ENCODE measurements at regions not wholly inside any gene's neighbourhood (a gene's known extent, or its start where the extent isn't known, plus 50 kb on each side); places are given as distances from the start of the nearest gene placed in this dataset.
A peak's percentile ranks its signal among the peaks of the same experiment; 100 is the strongest.

DNA sequence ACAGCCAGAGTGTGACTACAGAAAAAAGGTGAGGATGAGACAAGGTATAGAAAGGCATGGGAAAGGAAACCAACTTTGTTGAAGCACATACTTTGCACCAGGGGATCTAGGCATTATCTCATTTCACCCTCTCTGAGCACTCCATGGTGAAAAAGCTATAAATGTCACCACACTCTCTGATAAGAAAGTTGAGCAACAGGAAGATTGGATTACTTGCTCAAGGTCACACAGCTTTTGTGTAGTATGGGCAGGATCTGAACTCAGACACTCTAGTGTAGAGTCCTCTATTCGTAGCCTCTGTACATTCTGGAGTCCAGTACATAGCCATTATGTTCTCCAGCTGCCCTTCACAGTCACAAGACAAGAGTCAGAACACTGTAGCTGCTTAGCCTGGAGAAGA is 163.4 kb upstream of the SEMA6D start:
- no peak for DNase-seq

DNA sequence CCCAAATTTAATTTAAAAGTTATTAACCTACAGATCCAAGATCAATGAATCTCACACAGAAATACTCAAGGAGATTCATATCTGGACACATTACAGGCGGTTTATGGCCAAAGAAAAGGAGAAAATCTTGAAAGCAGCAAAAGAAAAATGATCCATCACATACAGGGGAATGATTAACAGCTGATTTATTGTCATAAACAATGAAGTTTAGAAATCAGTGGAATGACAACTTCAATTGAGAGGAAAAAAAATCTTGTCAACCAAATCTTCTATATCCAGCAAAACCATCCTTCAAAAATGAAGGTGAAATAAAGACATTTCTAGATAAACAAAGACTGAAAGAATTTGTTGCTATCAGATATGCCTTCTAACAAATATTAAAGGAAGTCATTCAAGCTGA is 156.2 kb upstream of the SEMA6D start:
- DNase-seq = no peak

DNA sequence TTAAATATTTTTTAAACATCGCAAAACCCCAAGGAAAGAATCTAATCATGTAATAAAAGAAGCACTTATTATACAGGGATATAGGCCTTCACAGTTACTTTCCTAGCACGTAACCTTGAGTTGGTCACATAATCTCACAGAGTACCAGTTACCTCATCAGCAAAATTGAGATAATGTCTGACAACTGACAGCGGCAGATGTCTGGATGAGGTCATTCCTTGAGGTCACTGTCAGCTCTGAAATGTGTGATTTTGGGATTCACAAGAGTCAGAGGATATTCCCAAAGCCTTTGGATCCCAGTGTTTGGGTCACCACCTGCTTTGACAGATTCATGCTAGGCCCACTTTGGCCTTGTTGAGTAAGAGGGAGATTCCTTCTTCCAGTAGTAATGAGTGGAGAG is 151.4 kb upstream of the SEMA6D start:
- DNase-seq = no peak

DNA sequence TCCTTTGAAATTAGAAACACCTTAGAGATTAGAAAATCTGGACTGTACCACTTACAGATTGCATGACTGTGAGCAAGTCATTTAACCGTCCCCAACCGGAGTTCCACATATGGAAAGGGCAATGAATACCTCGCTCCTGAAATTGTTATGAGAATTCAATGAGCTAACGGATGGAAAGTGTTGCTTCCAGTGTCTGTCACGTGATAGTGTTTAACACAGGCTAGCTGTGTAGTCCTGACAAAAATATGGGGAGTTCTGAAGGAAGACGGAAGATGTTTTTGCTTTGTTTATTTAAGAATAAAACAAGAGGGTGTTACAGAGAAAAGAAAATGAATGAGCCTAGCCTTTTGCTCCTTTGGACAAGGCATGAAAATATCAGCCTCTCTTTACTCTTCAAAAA is 150.7 kb upstream of the SEMA6D start:
- DNase-seq = no peak

DNA sequence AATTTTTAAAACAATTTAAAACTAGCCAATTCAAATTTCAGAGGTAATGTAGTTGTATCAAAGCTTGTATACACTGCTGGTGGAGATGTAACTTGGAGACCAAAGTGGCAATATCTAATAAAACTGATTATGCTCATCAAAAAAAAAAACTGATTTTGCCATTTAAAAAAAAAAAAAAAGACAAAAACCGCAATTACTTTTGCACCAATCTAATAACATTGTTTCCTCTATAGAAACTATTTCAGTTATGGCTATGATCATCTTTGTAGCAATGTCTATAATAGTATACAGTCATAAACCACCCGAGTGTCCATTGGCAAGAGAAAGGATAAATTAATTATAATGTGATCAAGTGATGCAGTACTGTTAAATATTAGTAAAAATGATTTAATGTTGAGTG is 149.3 kb upstream of the SEMA6D start:
- DNase-seq = no peak

DNA sequence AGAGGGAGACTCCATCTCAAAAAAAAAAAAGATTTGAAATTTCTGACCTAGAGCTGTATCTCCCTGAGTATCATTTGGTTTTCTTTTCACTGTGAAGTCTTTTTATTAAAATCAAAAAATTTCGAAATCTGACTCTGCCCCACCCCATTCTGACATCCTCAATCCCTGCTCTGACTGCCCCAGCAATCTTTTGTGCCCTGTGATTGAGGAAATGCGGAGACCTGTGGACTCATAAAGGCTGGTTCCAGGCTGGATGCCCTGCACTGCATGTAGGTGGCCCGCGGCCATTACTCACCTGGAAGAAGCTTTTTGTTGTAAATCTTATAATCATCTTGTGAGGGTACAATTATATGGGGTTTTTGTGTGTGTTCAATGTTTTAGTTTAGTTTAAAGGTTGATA is 147.3 kb upstream of the SEMA6D start:
- no peak for DNase-seq

DNA sequence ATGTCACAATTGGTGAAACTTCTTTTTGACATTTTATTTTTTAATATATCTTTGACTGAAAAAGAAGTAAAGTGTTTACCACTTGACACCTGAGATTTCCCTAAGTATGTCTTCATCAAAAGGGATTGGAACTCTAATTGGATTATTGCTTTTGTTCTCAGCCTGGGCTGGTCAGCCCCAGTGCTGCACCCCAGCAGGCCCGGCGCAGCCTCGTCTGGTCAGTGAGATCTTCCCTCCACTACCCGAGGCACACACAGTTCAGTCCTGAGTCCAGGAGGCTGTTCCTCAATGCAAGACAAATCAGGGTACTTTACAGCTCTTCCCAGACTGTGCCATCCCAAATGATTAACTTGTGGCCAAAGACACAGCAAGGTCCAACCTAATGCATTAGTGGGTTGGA is 146.9 kb upstream of the SEMA6D start:
- DNase-seq = no peak

DNA sequence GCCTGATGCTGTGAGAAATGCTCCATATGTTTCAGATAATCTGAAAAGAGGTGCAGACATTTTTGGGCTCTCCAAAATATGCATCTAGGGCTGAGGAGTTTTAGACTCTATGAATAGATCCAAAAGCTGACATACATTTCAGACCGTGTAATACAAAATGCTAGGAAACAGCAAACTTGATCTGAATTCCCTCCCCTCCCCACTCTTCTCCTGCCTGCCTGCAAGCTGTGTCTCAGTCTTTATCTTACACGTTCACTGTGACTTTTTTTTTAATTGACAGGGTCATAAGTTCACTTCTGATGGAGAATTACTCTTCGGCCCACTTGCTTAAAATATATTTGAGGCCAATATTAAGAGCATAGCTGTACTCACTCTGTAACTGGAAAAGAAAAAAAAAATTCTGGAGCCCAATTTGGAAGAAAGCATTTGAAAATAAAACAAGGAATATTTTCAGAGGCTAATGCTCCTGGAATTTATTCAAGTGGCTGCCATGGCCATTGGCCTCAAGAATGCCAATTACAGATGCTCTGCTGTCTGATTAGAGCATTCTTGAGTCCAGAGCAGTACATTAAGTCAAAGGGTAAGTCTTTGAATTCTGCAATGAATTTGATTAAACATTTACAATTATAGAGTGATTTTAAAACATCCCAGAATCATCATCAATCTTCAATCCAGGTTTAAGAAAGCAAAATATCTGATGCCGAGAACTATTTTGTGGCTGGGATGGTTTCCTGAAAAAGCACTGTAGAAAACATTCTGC is 146.2 kb upstream of the SEMA6D start:
- DNase-seq = no peak

DNA sequence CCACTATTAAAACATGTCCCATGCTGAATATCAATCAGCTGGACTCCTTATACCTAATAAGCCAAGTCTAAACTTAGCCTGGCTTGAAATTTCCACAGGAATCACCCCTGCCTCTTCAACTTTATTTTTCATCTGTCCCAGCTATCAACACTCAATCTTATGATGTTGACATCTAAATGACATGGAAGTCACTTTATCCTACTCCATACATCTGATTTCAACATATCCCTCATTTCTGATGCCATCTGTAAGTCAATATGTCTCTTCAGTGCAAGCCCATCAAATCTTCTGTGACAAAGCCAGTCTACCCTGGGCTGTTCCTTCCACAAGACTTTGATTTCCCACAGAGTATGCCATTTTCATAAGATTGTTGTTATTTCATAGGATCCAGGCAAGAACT is 143.6 kb upstream of the SEMA6D start:
- no peak for DNase-seq

DNA sequence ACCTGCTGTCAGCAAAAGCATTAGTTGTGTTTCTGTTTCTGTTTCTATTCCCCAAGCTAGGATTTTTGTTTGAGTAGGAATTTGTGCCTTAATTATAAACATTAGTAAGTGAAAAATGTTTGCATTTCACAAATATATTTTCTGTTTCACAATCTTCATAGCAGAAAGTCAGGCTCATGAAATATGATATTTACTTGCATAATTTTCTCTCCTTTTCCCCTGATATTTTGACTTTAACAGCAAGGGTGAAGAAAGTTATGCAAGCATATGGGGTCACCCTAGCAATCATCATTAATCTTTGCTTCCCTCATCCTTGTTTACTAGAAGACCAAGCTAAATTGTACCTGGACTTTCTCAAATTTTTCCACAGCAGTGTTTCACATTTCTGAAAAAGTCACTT is 140.3 kb upstream of the SEMA6D start:
- DNase-seq = no peak

DNA sequence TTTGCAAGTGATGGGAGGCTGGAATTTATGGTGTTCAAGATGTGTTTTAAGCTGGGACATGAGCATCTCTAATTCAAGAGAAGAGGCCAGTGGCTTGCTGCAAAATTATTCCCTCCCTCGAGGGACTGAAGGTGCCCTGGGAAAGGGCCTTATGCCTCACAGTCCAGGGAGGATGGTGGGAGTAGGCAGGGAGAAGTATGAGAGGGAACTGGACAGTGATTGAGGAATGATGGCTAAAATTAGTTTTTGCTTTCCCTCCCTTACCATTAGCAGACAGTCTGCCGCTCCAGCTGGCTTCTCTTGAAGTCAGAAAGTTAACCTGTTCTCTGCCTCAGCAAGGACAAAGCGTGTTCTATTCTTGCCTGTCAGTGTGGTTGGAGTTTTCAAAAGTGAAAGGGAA is 139.8 kb upstream of the SEMA6D start:
- DNase-seq = no peak

DNA sequence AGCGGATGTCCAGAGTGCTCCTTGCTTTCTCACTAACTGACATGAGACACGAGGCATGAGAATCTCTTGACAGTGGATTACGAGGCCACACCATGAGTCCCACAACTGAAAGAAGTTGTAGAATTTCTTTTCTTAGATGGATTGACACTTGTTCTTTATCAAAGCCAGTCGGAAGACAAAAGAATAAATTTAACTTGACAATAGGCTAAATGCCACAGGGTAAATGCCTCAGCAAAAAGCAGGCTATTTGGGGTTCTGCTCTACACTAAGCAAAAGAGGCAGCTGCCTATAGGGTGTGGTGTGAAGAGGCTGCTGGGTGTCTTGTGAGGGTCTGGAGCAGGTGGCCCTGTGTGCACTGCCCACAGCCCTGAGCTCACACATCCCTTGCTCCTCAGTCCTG is 135.1 kb upstream of the SEMA6D start:
- no peak for DNase-seq

DNA sequence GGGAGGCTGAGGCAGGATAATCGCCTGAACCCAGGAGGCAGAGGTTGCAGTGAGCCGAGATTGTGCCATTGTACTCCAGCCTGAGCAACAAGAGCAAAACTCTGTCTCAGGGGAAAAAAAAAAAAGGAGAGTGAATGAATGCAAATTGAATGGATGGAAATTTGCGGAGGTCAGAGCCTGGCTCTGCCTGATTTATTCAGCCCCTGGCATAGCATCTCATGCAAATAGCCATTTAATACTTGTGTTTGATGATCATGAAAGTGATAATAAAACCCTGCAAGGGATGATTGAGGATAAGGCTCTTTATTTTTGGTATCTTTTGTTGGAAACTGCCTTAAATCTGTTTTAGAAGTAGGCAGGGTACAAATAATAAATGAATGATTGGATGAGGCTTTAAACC is 133.0 kb upstream of the SEMA6D start:
- no peak for DNase-seq

DNA sequence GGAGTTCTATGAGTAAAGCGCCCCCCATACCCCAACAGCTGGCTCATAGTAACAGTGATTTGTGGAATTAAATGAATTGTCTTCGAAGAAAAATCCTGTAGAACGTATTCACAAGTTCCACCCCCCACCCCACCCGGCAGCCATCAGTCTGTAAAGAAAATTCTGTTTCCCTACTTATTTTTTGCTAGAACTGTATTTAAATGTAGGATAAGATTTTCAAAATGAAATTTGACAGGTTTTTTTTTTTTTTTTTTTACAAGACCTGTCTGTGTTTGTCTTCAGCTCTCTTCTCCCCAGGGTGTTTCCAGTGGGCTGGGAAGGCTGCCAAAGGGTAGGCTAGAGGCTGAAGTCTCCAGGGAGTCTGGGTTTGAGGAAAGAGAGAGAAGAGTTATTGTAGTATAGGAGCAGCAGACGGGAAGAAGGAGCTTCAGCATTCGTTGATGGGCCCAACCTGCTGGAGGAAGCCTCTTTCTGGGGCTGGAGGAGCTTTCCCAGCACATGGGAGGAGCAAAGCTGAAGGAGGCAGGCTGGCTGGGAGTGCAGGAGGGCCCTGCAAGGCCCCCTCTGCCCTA is 130.6 kb upstream of the SEMA6D start:
- DNase-seq = peak; percentile 37

DNA sequence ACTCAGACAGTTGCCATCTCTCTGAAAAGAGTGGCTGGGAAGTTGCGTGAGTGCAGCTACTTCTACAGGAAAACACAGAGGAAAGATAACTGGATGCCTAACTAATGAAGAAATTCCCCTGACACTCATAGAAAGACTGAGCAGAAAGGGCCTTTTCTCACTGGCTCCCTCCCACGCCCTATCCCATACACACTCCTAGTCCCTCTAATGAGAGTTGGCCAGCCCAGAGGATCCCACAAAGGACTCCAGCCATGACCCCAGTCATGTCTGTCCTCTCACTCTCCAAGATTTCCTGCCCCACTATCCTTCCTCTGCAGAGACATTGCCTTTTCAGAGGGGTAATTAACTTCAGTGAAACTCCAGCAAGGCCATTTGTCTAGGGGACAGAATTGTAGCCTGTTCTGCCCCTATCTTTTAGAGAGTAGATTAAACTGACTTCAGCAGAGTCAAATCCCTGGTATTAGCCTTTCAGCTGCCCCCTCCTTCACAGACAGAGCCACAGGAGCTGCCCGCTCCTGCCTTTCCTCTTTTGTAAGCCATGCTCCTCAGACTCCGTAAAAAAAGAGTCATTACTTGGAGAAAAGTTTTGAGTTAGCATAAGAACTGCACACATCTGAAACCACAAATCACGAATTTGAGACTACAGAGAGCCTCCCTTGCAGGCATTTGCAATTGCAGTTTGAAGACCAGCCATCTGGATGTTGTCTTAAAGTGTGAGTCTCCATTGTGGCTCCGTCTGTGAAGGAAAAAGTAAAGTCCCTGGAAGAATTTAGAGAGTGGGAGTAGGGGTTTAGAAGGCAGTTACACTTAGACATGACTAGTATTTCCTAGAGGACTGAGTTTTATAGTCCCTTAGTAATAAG is 129.1 kb upstream of the SEMA6D start:
- no peak for DNase-seq

DNA sequence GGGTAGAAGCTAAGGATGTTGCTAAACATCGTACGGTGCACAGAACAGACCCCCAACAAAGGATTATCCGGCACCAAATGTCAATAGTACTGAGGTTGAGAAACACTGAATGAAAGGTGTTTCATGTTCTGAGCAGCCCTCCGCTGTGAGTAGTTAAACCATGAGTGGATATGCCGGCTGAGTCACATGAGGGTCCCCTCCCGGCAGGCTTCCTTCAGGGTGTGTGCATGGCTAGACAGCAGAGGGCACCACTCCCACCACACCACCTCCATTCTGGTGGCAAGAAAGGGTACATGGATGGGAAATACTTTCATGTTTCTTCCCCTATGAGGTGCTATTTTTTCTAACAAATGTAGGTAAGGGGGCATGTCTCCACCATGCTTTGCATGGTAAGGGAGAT is 128.3 kb upstream of the SEMA6D start:
- DNase-seq = no peak

DNA sequence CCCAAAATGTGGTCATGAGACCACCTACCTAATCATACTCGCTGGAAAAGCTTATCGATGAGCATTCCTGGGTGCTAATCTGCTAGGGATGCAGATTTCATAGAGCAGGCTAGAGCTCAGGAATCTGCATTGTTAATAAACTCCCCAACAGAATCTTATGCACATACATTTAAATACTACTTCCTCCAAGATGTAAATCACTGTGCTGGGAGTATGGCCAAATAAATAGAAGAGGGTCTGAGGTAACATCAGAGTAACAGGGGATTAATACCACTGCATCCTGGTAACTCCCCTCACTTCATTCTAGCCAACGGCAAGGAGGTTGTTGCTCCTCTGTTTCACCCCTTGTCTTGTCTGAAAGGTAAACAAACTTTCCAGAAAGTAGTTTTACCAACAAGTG is 118.3 kb upstream of the SEMA6D start:
- no peak for DNase-seq

DNA sequence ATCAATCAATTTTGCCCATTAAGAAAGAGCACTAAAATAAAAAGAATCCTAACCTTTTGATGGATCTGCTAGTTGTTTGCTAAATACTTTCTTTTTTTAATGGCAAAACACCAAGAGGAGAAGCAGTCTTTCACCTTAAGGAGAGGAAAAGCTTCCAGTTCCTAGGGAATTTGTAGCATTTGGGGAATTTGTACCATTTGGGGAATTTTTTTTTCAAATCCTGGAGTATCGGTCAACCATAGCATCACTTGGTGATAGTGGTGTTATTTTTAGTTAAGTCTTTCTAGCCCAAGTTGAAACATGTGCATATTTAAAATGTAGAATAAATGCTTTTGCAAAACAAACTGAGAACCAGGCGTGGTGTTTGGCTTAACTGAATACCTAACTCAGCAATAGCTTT is 117.5 kb upstream of the SEMA6D start:
- DNase-seq = no peak

DNA sequence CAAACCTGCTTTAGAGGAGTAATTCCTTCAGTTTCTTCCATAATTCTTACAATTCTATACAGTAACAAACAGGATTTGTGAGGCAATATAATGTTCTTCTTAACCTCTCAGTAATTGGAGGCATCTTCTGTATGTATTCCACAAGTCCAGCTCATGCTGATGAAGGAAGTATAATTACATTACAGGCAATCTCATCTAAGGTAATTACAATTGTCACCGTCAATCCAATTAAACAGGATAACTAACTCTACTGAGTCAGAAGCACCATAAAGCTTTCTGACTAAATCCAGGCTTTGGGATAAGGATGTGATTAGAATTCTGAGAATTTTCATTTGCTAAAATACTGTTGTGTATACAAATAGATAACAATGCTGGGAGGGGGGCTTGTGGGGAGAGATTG is 115.2 kb upstream of the SEMA6D start:
- DNase-seq = no peak

DNA sequence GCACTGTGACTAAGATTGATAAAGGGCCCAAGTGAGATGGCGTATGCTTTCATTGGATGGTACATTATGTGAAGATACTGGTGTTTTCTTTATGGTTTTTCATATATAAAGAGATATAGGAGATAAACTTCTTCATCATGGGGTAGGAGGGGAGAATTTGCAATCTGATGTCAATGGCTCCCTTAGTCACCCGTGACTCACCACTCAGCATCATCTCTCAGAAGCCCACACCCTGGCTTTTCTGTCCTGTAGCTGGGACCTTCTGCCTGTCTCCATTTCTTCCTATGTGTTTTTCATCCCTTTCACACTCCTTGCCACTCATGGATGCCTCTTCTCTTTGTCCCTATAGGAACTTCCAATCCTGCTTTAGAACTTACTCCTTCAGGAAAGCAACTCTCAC is 114.3 kb upstream of the SEMA6D start:
- DNase-seq = no peak

DNA sequence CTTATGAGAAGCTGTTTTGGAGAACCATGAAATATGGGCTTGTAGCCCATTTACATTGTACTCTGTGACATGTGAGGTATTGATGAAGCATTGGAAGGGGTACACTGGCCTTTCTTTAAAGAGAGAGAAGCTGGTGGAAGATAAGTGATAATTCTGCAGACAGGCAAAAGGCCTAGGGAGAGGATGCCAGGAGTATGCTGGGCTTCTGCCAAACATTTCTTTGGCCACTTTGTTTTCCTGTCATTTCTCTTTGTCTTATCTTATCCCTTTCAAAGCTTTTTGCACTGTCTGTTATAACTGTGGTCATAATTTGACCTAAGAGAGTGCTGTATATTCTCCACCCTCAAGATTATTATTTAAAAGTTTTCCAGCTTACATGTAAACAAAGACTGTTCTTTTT is 109.6 kb upstream of the SEMA6D start:
- no peak for DNase-seq

DNA sequence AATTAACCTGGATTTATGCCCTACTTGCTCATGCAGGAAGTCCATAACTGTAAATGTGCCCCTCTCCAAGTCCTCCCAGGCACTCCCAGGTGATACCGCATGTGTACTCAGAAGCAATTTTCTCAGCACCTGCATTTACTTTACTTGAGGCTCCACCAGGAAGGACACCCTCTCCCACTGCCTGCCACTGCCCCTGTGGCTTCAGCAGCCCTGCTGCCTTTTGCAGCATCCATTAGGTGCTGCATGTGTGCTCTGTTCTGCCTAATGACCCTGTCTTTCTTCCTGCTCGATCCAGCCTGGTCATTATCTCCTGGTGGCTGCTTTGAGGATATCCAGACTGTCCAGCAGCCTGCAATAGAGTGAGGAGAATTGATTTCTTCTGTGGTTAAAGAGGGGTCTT is 107.6 kb upstream of the SEMA6D start:
- peak; percentile 49 for DNase-seq

DNA sequence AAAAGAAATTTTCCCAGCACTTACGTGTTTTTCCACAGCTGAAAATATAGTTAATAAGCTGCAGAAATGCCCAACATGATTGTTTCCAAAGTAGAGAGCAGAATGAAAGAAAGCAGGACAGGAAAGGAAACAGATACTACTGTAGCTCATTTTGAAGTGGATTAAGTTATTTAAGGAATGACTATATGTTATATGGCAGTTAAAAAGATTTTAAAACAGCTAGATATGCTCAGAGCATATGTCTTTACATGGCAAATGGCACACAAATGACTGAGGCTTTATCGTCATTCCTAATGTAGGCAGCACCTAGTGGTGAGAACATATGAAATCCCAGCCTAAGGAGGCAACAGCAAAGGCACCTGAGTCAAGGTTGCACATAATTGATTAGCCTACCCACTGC is 106.6 kb upstream of the SEMA6D start:
- DNase-seq = no peak

DNA sequence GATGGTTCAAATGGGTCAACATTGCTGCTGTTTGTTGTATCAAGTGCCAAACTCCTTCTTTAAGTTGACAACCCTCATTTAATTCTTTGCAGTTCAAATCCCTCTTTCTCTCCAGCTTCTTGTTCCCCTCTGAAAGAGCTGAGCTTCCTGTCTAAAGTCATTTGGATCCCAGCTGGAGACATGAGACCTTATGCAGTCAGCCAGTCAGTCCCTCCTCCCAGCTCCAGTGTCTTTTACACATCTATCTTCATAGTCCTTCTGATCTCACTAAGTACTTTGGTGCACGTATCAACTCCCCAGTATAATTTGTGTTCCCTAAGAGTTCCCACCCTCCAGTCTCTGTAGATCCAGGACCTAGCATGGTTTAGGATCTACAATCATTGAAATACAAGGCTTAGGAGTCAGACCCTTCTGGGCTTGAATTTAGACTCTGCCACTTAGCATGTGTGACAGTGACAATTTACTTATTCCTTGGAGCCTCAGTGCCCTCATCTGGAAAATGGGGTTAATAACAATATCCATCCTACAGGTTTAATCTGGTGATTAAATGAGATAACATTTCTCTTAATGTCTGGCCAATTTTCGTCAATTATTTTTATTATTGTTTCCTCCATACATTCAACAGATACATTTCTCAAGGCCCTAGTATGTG is 102.8 kb upstream of the SEMA6D start:
- DNase-seq = no peak
